DND-41 (cell line): ENCODE measurements at regions not wholly inside any gene's neighbourhood (a gene's known extent, or its start where the extent isn't known, plus 50 kb on each side); places are given as distances from the start of the nearest gene placed in this dataset.
"Not testable (repeated sequence)": the region's sequence is repeated elsewhere in the genome, so short reads cannot be mapped to it uniquely, and the experiment has no call there.

Source experiments
- ATAC-seq: fragments of 200-7000 bp; cut with Tn5 transposase; 3 replicates; pipeline ENCODE4 v1.9.1; 2021; ENCODE audit warnings: low read depth; ENCODE audit not compliant: insufficient read depth
- DNase-seq: peaks from one replicate; pipeline ENCODE4 v3.0.0-alpha.2; 2020
- H2AFZ ChIP-seq: 2 replicates; pipeline ENCODE4 v1.6.0; 2012; ENCODE audit warnings: low read depth, low read length
- H3K27ac ChIP-seq: 2 replicates; pipeline ENCODE4 v1.5.1; 2012; ENCODE audit warnings: low read length, inconsistent platforms
- H3K27me3 ChIP-seq: fragments of 200-600 bp; sonication (generic); 2 replicates; pipeline ENCODE4 v1.6.0; 2012; ENCODE audit warnings: low read length, mild to moderate bottlenecking, inconsistent platforms; ENCODE audit not compliant: insufficient read depth, poor library complexity
- H3K36me3 ChIP-seq: 2 replicates; pipeline ENCODE4 v1.5.1; 2012; ENCODE audit warnings: low read length, inconsistent platforms; ENCODE audit not compliant: insufficient read depth
- H3K4me1 ChIP-seq: 2 replicates; pipeline ENCODE4 v1.5.1; 2012; ENCODE audit warnings: mild to moderate bottlenecking, low read length; ENCODE audit not compliant: insufficient read depth
- H3K4me2 ChIP-seq: 2 replicates; pipeline ENCODE4 v1.6.0; 2012; ENCODE audit warnings: mild to moderate bottlenecking, moderate library complexity, low read length, inconsistent platforms; ENCODE audit not compliant: insufficient read depth
- H3K4me3 ChIP-seq, 2 experiments: fragments of 200-600 bp in 1 of 2; shearing (Covaris generic) in 1 of 2; 2 replicates each; pipeline ENCODE4 v1.5.1; 2012 to 2016; ENCODE audit warnings: inconsistent platforms in 2 of 2, low read length in 2 of 2, mild to moderate bottlenecking in 2 of 2, low read depth in 1 of 2, moderate library complexity in 1 of 2
- H3K79me2 ChIP-seq: 2 replicates; pipeline ENCODE4 v1.6.0; 2012; ENCODE audit warnings: low read length, inconsistent platforms; ENCODE audit not compliant: insufficient read depth
- H3K9ac ChIP-seq: 2 replicates; pipeline ENCODE4 v1.6.0; 2012; ENCODE audit warnings: low read depth, mild to moderate bottlenecking, inconsistent platforms, low read length, moderate library complexity
- H3K9me3 ChIP-seq: 2 replicates; pipeline ENCODE4 v1.5.1; 2012; ENCODE audit warnings: low read length, moderate library complexity, mild to moderate bottlenecking, inconsistent platforms; ENCODE audit not compliant: insufficient read depth, severe bottlenecking
- H4K20me1 ChIP-seq: 2 replicates; pipeline ENCODE4 v1.6.0; 2012; ENCODE audit warnings: low read length; ENCODE audit not compliant: insufficient read depth
- CTCF ChIP-seq: IDR thresholded peaks from 2 replicates; pipeline ENCODE4 v1.5.1; 2012; ENCODE audit warnings: borderline replicate concordance, low read length, moderate library complexity, mild to moderate bottlenecking; ENCODE audit not compliant: poor library complexity, severe bottlenecking; ENCODE audit errors: extremely low read depth
- EZH2 ChIP-seq: IDR thresholded peaks from 3 replicates; pipeline ENCODE4 v1.6.1; 2012; ENCODE audit warnings: borderline replicate concordance, low read depth, mild to moderate bottlenecking, moderate library complexity, low read length, inconsistent platforms; ENCODE audit not compliant: severe bottlenecking

DNA sequence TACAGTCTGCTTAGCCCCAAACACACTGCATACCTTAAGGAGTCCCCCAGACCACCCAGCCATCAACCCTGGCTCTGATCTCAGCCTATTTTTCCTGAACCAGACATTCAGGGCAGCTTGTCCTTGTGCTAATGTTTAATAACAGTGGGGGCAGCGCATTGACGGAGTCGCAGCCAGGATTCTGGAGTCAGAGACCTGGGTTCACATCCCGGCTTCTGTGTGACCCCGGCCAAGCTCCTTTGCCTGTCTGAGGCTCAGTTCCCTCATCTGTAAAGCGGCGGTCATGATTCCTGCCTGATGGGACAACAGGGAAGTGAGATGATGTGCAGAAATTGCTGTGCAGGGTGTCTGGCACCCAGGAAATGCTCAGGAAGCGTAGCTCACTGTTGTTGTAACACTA, 63.1 kb downstream of the MATN1 start:
- Histone ChIP-seq H4K20me1 (peaks cover 8% of the 10 kb centered on the region; the same call in 1 of the 2 replicates), H3K4me3 (no peak overlapping the region), H2AFZ (no peak overlapping the region), H3K36me3 (no peaks in the 10 kb centered on the region), H3K9me3 (no peaks in the 10 kb centered on the region), H3K27ac (no peak overlapping the region), H3K27me3 (peaks cover 13% of the 10 kb centered on the region), H3K4me2 (no peak overlapping the region), H3K4me1 (no peaks in the 10 kb centered on the region), H3K9ac (no peak overlapping the region), H3K79me2 (no peaks in the 10 kb centered on the region)
- ATAC-seq: no peak
- no peak for DNase-seq
- TF ChIP-seq EZH2 (no peak), CTCF (no peak)

- H3K9ac ChIP-seq: no peak overlapping the region
- H3K27ac ChIP-seq: no peak overlapping the region
- TF ChIP-seq EZH2 (no peak), CTCF (no peak)
- DNase-seq: no peak
- H3K4me2 ChIP-seq: no peak overlapping the region
- H2AFZ ChIP-seq: no peak overlapping the region
- H3K36me3 ChIP-seq: no peaks in the 10 kb centered on the region
- peaks cover 11% of the 10 kb centered on the region for H3K27me3 ChIP-seq
- ATAC-seq: no peak
- peaks cover 8% of the 10 kb centered on the region; the same call in 1 of the 2 replicates for H4K20me1 ChIP-seq
- H3K9me3 ChIP-seq: peaks cover 2% of the 10 kb centered on the region
- H3K4me1 ChIP-seq: no peaks in the 10 kb centered on the region
- H3K4me3 ChIP-seq: no peak overlapping the region
- H3K79me2 ChIP-seq: no peaks in the 10 kb centered on the region
Measured at GRCh38 chr1:30659702-30660101, 63.7 kb downstream of the MATN1 start.

DNA sequence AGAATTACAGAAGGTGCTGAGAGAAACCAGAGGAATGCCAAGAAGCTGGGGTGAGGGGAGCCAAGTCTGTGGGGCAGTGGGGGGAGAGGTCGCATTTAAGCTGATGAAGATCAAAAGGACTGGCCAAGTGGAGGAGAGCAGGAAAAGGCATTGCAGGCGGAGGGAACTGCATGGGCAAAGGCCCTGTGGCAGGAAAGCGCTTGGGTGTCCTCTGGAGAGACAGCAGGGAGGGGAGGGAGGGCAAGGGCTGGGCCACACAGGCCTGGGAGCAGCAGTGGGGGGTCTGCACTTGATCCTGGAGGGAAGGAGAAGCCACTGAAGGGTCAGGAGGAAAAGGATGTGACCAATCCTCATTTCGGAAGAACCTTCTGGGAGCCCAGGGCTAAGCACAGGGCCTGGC, 65.0 kb downstream of the MATN1 start:
- not testable (repeated sequence) for H3K36me3 ChIP-seq, H3K9me3 ChIP-seq, H3K4me2 ChIP-seq, H3K4me3 ChIP-seq, DNase-seq, H3K79me2 ChIP-seq, H2AFZ ChIP-seq, H3K4me1 ChIP-seq, ATAC-seq, H4K20me1 ChIP-seq, H3K9ac ChIP-seq, H3K27ac ChIP-seq
- H3K27me3 ChIP-seq: peaks cover 11% of the 10 kb centered on the region

GRCh38 chr1:30658014-30658336, 65.4 kb downstream of the MATN1 start:
- no peak for TF ChIP-seq CTCF
- no peak for TF ChIP-seq EZH2
- H3K27me3 ChIP-seq: peaks cover 11% of the 10 kb centered on the region
- no peak overlapping the region for H3K27ac ChIP-seq
- no peaks in the 10 kb centered on the region for H3K36me3 ChIP-seq
- DNase-seq: no peak
- H3K79me2 ChIP-seq: no peaks in the 10 kb centered on the region
- peaks cover 5% of the 10 kb centered on the region; the same call in 1 of the 2 replicates for H4K20me1 ChIP-seq
- H3K4me2 ChIP-seq: no peak overlapping the region
- no peak overlapping the region for H3K4me3 ChIP-seq
- no peak for ATAC-seq
- H3K9me3 ChIP-seq: peaks cover 2% of the 10 kb centered on the region
- no peak overlapping the region for H2AFZ ChIP-seq
- H3K4me1 ChIP-seq: no peaks in the 10 kb centered on the region
- H3K9ac ChIP-seq: no peak overlapping the region
